Transverse colon (tissue), 4 donors: ENCODE measurements at regions not wholly inside any gene's neighbourhood (a gene's known extent, or its start where the extent isn't known, plus 50 kb on each side); places are given as distances from the start of the nearest gene placed in this dataset.

Experiments used
- DNase-seq: peaks from one replicate; pipeline ENCODE4 v3.0.0-alpha.2; 2019
- H3K27ac ChIP-seq, 4 donors: fragments of 200-600 bp; sonication (generic); 2 replicates each; pipeline ENCODE4 v1.5.1; 2016 to 2018; ENCODE audit warnings: inconsistent platforms in 4 of 4
- H3K27me3 ChIP-seq: fragments of 200-600 bp; sonication (generic); 2 replicates; pipeline ENCODE4 v1.5.1; 2017; ENCODE audit warnings: inconsistent platforms
- H3K36me3 ChIP-seq, 4 donors: fragments of 200-600 bp; sonication (generic); 2 replicates each; pipeline ENCODE4 v1.5.1; 2017 to 2019; ENCODE audit warnings: inconsistent platforms in 4 of 4
- H3K4me1 ChIP-seq, 4 donors: fragments of 200-600 bp; sonication (generic); 2 replicates each; pipeline ENCODE4 v1.5.1; 2017 to 2020; ENCODE audit warnings: inconsistent platforms in 4 of 4
- H3K4me3 ChIP-seq, 4 donors: fragments of 200-600 bp; sonication (generic); 1 replicate in 1 of 4; 2 replicates in 3 of 4; pipeline versions ENCODE4 v1.5.1 to v1.6.1; 2017 to 2019; ENCODE audit warnings: inconsistent platforms in 4 of 4
- H3K9me3 ChIP-seq, 2 donors: fragments of 200-600 bp; sonication (generic); 2 replicates each; pipeline ENCODE4 v1.5.1; 2017 to 2019; ENCODE audit warnings: inconsistent platforms in 2 of 2
- CTCF ChIP-seq, 5 experiments: fragments of 200-600 bp in 3 of 5; fragments of 450-650 bp in 2 of 5; sonication (generic) in 3 of 5; IDR thresholded peaks; 1 replicate in 2 of 5; 2 replicates in 3 of 5; pipeline ENCODE4 v1.5.1; 2016 to 2017; ENCODE audit warnings: antibody characterized with exemption in 5 of 5, inconsistent platforms in 3 of 5, mild to moderate bottlenecking in 2 of 5, moderate library complexity in 1 of 5
- EP300 ChIP-seq: sonication (generic); formaldehyde crosslinking; IDR thresholded peaks from one replicate; pipeline ENCODE4 v1.6.1; 2017; ENCODE audit warnings: antibody characterized with exemption, low read depth
- POLR2A ChIP-seq: fragments of 450-650 bp; IDR thresholded peaks from one replicate; pipeline ENCODE4 v1.6.1; 2016; ENCODE audit warnings: antibody characterized with exemption, mild to moderate bottlenecking, moderate library complexity
- POLR2AphosphoS5 ChIP-seq, 3 donors: sonication (generic); formaldehyde crosslinking; IDR thresholded peaks; one replicate each; pipeline ENCODE4 v1.6.1; 2016; ENCODE audit warnings: antibody characterized with exemption in 3 of 3
- WGBS, 2 donors: methylation state at CpG; one replicate each; pipeline ENCODE4 v1.1.5; 2018; ENCODE audit warnings: low coverage in 1 of 2; 5-methylcytosine and 5-hydroxymethylcytosine counted together
- in situ Hi-C, 4 donors: fragments of 200-750 bp; cut with MboI; loops; one replicate each; pipeline versions ENCODE4 v1.15.0 to v1.15.1; 2017; ENCODE audit warnings: low sequenced_read_pairs in 3 of 4, low pct_ligation_motif_present in 1 of 4, low pct_unique_long_range_greater_than_20kb in 1 of 4
- intact Hi-C: fragments of 100-400 bp; cut with DNase I; formaldehyde crosslinking; loops from one replicate; pipeline ENCODE4 v1.15.1; 2023; ENCODE audit warnings: low total_unique reads

- no peaks in the 10 kb centered on the region for H3K36me3 ChIP-seq
- no peaks in the 10 kb centered on the region for H3K9me3 ChIP-seq
- no peak overlapping the region for H3K4me3 ChIP-seq
- H3K4me1 ChIP-seq, result no peaks in the 10 kb centered on the region
- no peak for TF ChIP-seq CTCF (IDR thresholded peaks at IDR 0.05)
- no peak for TF ChIP-seq POLR2A
- no peak for TF ChIP-seq POLR2AphosphoS5 (IDR thresholded peaks at IDR 0.05)
- no peak for TF ChIP-seq EP300
- DNase-seq, result no peak
- 27% methylated on average over 5 of the region's 5 CpGs; no CpG with 5 or more reads in 1 of the 2 donors for WGBS, 2 donors
- in situ Hi-C loops, result no loop called here
- no peaks in the 10 kb centered on the region for H3K27me3 ChIP-seq
- intact Hi-C loops, result no loop called here
- H3K27ac ChIP-seq, result no peak overlapping the region
Measured at GRCh38 chr20:48209102-48209501, 423.8 kb upstream of the SULF2 start.

GRCh38 chr20:48208176-48208575 is 422.9 kb upstream of the SULF2 start:
- H3K27me3 ChIP-seq, result no peaks in the 10 kb centered on the region
- H3K4me3 ChIP-seq, result no peak overlapping the region
- in situ Hi-C loops (no loop called here), intact Hi-C loops (no loop called here)
- no peaks in the 10 kb centered on the region for H3K36me3 ChIP-seq
- DNase-seq, result no peak
- H3K27ac ChIP-seq, result no peak overlapping the region
- H3K9me3 ChIP-seq, result no peaks in the 10 kb centered on the region
- no peak for TF ChIP-seq POLR2AphosphoS5 (IDR thresholded peaks at IDR 0.05)
- TF ChIP-seq CTCF (IDR thresholded peaks at IDR 0.05), result no peak
- no peak for TF ChIP-seq EP300
- no peak for TF ChIP-seq POLR2A
- WGBS, 2 donors, result 78% methylated on average over 10 of the region's 10 CpGs; no CpG with 5 or more reads in 1 of the 2 donors
- no peaks in the 10 kb centered on the region for H3K4me1 ChIP-seq

GRCh38 chr20:48207505-48207904 is 422.2 kb upstream of the SULF2 start:
- Histone ChIP-seq H3K4me1 (no peaks in the 10 kb centered on the region), H3K36me3 (no peaks in the 10 kb centered on the region), H3K27ac (no peak overlapping the region), H3K27me3 (no peaks in the 10 kb centered on the region), H3K4me3 (no peak overlapping the region), H3K9me3 (no peaks in the 10 kb centered on the region)
- intact Hi-C loops, result no loop called here
- DNase-seq, result no peak
- TF ChIP-seq EP300, result no peak
- no peak for TF ChIP-seq CTCF (IDR thresholded peaks at IDR 0.05)
- no peak for TF ChIP-seq POLR2AphosphoS5 (IDR thresholded peaks at IDR 0.05)
- TF ChIP-seq POLR2A, result no peak
- 63 to 75% methylated on average over 2 to 4 of the region's 4 CpGs for WGBS, 2 donors
- in situ Hi-C loops, result no loop called here

- H3K4me1 ChIP-seq, result no peaks in the 10 kb centered on the region
- no peak overlapping the region for H3K27ac ChIP-seq
- no peaks in the 10 kb centered on the region for H3K27me3 ChIP-seq
- no peak overlapping the region for H3K4me3 ChIP-seq
- no peak for DNase-seq
- no peaks in the 10 kb centered on the region for H3K9me3 ChIP-seq
- intact Hi-C loops (no loop called here), in situ Hi-C loops (no loop called here)
- 85% methylated on average over 5 of the region's 7 CpGs; no CpG with 5 or more reads in 1 of the 2 donors for WGBS, 2 donors
- no peak for TF ChIP-seq EP300
- no peak for TF ChIP-seq CTCF (IDR thresholded peaks at IDR 0.05)
- no peak for TF ChIP-seq POLR2A
- no peak for TF ChIP-seq POLR2AphosphoS5 (IDR thresholded peaks at IDR 0.05)
- H3K36me3 ChIP-seq, result no peaks in the 10 kb centered on the region
Measured at GRCh38 chr20:48205786-48206185, 420.5 kb upstream of the SULF2 start.
